ENCODE measurements at regions not wholly inside any gene's neighbourhood (a gene's known extent, or its start where the extent isn't known, plus 50 kb on each side); places are given as distances from the start of the nearest gene placed in this dataset.

GRCh38 chr2:142582317-142582716, 295.1 kb upstream of the KYNU start:
- TF ChIP-seq CTCF (IDR thresholded peaks at IDR 0.05) (no peak), POLR2A (IDR thresholded peaks at IDR 0.05) (no peak)

All from adrenal gland (tissue), 5 donors.